NCI-H510A treated with DMSO at 0.1 percent for 48 hours (cell line): ENCODE measurements at regions not wholly inside any gene's neighbourhood (a gene's known extent, or its start where the extent isn't known, plus 50 kb on each side); places are given as distances from the start of the nearest gene placed in this dataset.
A peak's percentile ranks its signal among the peaks of the same experiment; 100 is the strongest.
"Not testable (repeated sequence)": the region's sequence is repeated elsewhere in the genome, so short reads cannot be mapped to it uniquely, and the experiment has no call there.

ENCODE experiments used
- DNase-seq: peaks from one replicate; lab custom pipeline; 2025; lab: John Stamatoyannopoulos, UW

GRCh38 chr13:50229960-50230661, 214.9 kb downstream of the KCNRG start:
- DNase-seq = no peak

DNA sequence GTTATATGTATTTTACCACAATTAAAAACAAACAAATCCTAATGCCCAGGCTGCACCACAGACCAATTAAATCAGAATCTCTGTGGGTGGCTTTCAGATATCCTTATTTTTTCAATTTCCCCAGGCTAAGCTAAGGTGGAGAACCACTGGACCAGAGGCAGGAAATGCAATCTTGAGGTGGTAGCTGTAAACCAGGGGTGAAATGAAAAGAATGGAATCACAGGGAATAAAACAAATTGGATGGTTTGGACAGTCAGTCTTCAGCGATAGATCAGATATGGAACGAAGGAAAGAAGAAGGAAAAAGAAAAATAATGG, 215.4 kb downstream of the KCNRG start:
- no peak for DNase-seq

- not testable (repeated sequence) for DNase-seq
Measured at GRCh38 chr13:50233574-50233973, 218.3 kb downstream of the KCNRG start.

GRCh38 chr13:50235604-50236342, 220.5 kb downstream of the KCNRG start:
- no peak for DNase-seq

GRCh38 chr13:50236898-50237318, 221.7 kb downstream of the KCNRG start:
- no peak for DNase-seq

DNA sequence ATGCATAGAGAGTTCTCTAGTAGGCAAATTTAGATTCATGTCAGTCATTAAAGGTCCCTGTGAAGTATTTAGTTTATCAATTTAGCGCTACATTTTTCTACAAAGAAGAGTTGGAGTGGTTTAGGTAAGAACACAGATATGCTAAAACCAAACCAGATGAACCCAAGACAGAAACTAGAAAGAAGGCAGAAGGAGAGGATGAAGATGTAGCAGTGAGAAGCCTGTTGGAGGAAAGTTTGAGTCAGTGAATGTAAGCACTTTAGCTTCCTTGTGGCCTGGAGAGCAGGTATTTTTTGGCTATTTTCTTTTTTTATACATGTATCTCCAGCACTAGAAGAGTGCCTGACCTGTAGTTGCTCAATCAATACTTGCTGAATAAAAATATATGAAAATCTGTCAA, 223.7 kb downstream of the KCNRG start:
- no peak for DNase-seq

DNA sequence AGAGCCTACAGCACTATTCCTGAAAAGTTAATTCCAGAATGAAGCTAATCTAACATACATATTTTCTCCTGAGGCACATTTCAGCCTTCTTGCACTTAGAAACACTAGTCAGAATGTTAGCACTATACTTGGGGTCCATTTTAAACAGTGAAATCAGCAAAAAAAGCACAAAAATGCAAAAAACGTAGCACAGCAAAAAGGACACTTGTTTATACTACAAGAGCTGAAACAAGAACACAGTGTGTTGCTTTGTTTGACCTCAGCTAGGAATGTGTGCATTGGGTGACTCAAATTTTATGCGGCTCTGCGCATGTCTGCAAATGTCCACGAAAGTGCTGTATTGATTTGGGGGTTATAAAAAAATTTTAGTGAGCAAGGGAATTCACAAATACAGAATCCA, 226.2 kb downstream of the KCNRG start:
- DNase-seq = no peak

DNA sequence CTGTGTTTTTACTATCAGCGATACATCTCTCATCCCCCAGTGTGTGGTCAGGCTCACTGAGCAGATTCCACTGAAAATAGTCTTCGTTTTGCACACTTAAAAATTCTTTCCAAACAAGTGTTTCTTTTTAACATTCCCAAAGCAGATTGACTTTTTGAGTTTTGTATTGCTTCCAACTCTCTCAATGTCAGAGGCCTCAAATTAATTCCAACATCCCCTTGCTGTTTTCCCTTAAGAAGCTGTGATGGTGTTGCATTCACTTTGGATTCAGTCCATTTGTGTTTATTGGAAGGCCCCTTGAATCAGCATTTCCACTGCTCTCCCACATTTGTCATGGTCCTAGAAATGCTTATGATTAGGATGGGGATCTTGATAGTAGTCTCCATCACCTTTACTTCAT, 228.7 kb downstream of the KCNRG start:
- no peak for DNase-seq

- DNase-seq = no peak
Measured at GRCh38 chr13:50244355-50244712, 229.1 kb downstream of the KCNRG start.

GRCh38 chr13:50244713-50245574, 229.7 kb downstream of the KCNRG start:
- DNase-seq = peak; percentile 32

DNA sequence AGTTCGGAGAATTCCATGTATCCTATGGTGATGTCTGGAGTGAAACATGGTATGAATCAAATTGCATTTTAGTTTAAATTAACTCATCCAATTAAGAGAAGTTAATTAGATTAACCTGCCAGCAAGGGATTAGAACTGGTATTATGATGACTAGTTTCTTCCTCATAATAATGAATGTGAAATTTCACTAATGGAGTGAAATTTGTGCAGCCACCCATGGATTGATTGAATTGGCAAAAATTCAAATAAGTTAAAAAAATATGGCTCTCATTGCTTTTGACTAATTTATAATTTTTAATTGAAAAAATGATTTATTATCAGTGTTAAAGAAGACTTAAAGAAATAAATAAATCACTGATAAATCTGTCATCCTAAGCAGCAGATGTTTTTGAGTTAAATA, 232.0 kb downstream of the KCNRG start:
- DNase-seq = no peak

GRCh38 chr13:50248516-50249143, 233.4 kb downstream of the KCNRG start:
- no peak for DNase-seq

DNA sequence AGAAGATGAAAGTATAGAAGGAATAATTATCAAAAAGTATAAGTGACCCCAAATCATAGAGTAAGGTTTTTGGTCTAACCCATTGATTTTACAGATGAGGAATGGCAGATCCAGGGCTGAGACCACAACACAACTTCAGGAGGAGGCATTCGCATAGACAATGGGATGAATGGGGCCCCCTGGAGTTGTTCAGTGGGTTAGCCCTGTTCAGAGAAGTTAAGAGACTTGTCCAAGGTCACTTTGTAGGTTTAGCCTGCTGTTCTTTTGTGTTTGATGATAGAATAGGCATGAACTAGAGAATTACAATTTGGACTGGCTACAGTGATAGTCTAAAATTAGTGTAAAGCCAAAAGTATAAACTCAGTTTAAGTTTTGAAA, 233.9 kb downstream of the KCNRG start:
- DNase-seq = no peak

GRCh38 chr13:50250401-50250800, 235.2 kb downstream of the KCNRG start:
- DNase-seq = no peak

DNA sequence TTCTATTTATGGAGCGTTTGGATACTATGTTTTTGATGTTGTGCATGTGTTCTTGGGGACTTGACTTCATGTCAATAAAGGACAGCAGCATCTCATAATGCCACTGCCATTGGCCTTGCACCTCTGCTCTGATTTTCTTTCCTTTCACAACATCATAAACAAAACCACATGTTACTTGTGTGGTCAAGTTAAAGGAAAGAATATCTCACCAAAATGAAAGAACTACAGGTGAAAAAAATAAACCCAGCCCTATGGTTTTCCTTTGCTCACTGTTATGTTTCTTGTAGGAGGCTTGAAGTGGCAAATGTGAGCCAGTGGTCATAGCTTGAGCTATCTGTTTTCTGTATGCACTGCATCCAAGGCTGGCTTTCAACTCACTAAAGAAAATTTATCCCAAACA, 240.4 kb downstream of the KCNRG start:
- no peak for DNase-seq

GRCh38 chr13:50256536-50257321, 241.5 kb downstream of the KCNRG start:
- not testable (repeated sequence) for DNase-seq

GRCh38 chr13:50257646-50258045, 242.4 kb downstream of the KCNRG start:
- DNase-seq = no peak

DNA sequence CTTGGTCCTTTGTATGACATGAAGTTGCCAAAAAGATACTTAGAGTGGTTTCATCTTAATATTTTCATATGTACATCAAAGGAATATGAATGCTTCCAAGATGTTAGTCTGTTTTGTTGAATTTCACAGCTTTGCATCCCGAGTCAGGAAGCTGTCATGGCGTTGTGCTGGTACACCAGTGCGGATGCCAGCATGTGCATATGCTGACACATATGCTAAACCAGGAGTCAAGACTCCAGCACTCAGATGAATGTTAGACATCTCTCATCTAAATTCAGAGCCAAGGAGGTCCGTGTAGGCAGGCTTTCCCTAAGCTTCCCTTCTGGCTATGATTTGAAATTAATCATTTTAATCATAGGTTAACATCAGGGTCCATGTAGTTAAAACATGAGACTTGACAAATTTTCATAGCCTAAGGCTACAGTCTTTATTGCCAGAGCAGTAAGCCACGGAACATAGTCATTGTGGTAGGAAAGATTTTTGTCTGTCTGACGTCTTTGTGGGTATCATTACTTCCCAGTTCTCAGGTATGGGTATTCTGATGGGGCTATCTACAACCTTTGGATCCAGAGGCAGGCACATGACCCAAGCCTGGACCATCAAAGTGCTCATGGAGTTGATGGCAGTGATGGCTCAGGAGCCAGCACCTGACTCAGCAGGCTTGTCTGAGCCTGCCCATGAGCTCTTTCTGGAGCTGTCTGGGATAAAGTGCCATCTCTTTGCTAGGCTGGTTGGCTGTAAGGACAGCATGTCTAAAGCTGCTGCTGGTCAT, 246.1 kb downstream of the KCNRG start:
- DNase-seq = peak; percentile 38

DNA sequence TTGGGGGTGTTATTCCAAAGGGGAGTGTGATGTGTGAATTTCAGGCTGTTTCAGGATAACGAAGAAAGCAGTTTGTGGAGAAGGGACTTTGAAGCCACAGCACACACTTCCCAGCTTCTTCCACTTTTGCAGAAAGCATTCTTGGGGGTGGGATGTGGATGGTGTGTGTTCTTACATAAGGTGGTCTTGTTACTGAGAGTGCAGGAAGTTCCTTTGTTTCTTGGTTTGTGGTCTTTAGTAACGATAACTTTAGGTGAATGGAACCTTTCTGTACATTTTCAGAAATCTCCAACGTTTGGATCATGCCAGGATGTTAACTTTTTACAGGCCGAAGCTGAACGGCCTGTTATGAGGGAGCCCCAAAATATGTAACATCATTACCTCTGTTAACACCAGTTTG, 251.8 kb downstream of the KCNRG start:
- no peak for DNase-seq

DNA sequence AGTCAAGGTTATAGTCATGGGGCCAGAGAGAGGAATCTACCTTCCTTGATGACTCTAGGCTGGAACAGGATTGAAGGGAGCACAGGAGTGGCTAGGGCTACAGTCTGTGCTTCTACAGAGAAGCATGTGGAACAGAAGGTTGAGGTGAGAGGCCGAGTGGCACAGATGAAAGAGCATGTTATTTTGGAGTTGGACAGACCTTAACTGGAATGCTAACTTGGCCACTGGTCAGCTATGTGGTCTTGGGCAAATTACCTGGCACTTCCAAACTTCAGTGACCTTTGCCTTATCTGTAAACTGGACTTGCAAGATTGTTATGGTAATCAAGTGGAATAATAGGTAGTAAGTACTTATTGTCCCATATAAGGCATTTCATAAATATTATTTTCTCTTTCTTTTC, 252.7 kb downstream of the KCNRG start:
- DNase-seq = no peak

DNA sequence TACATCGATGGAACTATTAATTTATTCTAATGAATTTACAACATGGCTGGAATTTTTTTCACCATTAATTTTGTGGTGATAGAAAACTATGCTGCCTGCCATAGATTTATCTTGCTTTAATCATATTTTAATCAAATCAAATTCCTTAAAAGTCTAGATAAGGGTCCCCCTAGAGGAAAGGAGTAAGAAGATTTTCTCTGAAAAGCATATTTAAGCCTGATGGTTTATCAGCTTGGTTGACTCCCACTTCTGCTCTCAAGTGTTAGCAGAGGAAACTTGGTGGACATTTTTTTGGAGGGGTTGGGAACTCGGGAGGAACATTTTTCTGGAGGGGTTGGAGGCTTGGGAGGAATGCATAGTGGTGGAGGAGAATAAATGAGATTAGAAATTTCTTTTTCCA, 253.3 kb downstream of the KCNRG start:
- DNase-seq = no peak
